Stromal cell of bone marrow (primary cell): ENCODE measurements at regions not wholly inside any gene's neighbourhood (a gene's known extent, or its start where the extent isn't known, plus 50 kb on each side); places are given as distances from the start of the nearest gene placed in this dataset.
A peak's percentile ranks its signal among the peaks of the same experiment; 100 is the strongest.

Experiments used
- DNase-seq: peaks from one replicate; pipeline ENCODE4 v3.0.0-alpha.2; 2012; ENCODE audit warnings: low read depth

DNA sequence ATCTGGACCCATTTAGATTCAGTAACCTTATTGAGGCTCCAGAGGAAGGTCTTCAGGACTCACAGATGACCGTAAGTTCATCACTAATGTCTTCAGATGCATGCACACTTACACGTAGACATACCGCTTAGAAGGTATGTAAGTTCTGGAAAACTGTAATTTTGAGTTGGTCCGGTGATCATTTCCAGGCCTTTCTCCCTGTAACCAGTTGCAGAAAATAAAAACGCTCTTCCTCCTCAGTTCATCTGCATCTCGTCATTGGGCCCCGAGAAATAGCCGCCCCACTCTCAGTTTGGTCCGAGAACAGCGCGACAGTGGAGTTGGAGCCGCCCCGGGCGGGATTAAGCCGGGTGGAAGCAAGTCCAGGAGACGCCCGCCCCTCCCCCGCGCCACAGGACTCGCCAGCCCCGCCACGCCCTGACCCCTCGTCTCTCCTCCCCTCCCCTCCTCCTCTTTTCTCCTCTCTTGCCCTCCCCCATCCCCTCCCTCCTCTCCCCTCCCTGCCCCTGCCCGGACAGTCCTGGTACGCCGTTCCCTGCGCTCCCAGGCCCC, 83.7 kb downstream of the TNFAIP2 start:
- peak; percentile 57 for DNase-seq

DNA sequence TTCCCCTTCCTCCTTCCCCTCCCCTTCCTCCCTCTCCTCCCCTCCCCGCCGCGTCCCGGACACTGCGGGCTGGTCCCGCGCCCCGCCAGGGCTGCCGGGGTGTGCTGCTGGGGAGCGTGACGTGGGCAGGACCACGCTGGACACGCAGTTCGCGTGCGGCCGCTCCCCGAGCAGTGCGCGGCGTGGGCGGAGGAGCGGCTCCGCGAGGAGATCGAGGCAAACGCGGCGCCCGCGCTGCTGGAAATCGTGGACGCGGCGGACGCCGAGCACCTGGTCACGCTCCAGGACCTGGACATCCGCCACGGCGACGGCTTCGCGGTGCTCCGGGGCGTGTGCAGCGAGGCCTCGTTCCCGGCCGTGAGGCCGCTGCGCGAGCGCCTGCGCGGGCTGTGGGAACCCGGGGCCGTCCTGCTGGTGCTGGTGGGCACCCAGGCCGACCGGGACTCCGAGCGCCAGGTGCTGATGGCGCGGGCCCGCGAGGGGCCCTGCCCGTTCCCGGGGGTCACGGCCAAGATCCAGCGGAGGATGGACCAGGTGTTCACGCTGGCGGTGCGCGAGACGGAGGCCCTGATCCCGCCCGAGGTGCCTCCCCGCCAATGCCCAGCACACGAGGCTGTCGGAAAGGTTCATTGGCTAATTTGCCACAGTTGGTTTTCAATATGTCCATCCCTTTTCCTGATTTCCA, 84.3 kb downstream of the TNFAIP2 start:
- DNase-seq = no peak

DNA sequence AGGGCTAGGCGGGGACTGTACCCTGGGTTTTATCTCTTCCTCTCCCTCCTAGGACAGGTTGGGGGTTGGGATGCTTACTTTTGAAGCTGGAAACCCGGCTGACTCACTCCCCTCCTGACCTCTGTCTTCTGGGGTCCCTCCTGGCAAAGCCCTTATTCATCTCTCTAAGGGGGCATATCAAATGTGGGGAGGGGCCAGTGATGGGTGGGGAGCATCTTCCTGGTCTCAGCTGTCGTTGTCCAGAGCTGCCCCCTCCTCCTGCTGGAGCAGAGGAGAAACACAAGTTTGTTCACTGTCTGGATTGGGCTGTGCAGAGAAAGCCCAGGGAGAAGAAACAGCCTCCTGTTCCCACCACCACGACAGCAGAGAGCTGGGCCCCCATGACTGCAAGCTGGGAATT, 85.8 kb downstream of the TNFAIP2 start:
- no peak for DNase-seq

DNA sequence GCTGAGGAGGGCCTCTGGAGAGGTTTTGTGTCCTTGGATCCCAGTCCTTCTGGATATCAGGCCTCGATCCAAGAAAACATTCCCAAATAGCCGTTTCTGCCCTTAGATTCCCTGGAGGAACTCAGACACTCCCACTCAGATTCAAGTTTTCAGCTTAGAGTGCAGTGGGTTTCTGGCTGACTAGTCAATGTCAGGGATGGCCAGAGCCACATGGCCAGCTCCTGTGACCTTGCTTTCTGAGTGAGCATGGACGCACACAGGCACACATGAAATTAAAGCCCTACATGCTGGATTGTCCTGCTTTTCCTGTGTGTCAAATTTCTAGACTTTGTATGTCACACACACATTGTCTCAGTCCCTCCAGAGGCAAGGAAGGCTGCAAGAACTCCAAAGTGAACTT, 86.2 kb downstream of the TNFAIP2 start:
- DNase-seq = no peak

GRCh38 chr14:103213331-103213730, 90.1 kb downstream of the TNFAIP2 start:
- DNase-seq = no peak

GRCh38 chr14:103214461-103214958, 91.2 kb downstream of the TNFAIP2 start:
- DNase-seq = no peak

GRCh38 chr14:103216399-103216798, 93.1 kb downstream of the TNFAIP2 start:
- no peak for DNase-seq

- no peak for DNase-seq
These were observed 93.6 kb downstream of the TNFAIP2 start for GRCh38 chr14:103216857-103217256.

GRCh38 chr14:103217538-103217937, 94.3 kb downstream of the TNFAIP2 start:
- no peak for DNase-seq

DNA sequence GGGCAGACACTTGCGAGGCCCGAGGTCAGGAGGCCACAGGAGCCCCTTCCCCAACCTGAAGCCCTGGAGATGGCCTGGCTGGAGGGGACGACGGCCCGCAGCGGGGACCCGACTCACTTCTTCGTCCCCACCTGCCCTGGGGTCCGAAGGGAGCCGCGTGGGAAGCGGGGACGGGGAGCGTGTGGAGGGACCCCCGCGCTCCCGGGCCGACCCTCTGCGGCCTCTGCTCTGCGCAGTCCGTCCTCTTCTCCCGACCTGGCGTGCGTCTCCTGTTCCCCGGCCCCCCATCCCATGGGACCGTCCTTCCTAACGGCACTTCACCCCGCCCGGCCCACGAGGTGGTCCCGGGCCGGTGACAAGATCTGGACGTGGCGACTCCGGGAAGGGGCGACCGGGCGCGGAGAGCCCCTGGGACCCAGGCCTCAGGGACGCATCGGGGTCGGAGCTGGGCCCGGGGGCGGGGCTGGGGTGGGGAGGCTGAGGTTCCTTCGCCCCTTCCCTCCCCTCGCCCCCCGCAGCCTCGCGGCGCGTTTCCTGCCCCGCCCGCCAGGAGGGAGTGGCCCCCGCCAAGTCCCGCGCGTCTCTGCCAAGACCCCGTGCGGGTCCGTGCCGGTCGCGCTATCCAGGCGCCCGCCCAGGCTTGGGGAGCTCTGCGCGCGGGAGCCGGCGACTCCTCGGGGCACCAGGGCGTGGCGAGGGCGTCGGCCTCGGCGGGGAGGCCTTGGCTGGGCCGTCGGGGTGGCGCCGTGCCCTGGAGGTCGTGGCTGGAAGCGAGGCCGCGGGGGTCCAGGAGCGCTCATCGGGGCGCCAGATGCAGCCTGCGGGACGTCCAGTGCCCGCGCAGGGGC, 97.1 kb downstream of the TNFAIP2 start:
- no peak for DNase-seq

GRCh38 chr14:103220982-103221641, 97.9 kb downstream of the TNFAIP2 start:
- DNase-seq = no peak

DNA sequence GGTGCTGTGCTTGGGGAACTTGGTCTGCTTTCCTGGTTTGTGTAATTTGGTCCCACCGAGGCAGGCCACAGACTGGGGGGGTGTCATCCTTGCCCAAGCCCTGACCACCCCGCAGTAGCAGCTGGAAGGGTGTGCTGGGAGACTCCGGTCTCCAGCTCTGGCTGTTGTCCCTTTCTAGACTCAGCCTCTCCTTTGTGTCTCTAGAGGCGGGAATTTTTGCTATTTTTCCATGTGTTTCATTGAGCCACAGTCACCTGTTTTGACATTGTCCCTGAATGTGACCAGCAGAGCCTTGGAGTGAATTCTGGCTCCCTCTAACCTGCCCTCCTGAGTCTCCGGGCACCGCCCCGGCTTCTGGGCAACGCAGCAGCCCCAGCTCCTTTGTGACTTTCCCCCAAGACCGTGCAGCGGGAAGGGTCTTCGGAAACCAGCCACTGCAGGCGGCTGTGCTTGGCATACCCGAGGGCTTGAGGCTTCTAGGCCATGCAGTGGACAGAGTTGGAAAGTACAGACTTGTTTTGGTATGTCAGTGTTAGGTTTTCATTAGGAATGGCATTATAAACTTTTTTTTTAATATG, 98.6 kb downstream of the TNFAIP2 start:
- DNase-seq = no peak

GRCh38 chr14:103223818-103224352, 100.6 kb downstream of the TNFAIP2 start:
- DNase-seq = no peak

GRCh38 chr14:103225062-103225461, 101.8 kb downstream of the TNFAIP2 start:
- no peak for DNase-seq

GRCh38 chr14:103225476-103225875, 102.2 kb downstream of the TNFAIP2 start:
- no peak for DNase-seq

DNA sequence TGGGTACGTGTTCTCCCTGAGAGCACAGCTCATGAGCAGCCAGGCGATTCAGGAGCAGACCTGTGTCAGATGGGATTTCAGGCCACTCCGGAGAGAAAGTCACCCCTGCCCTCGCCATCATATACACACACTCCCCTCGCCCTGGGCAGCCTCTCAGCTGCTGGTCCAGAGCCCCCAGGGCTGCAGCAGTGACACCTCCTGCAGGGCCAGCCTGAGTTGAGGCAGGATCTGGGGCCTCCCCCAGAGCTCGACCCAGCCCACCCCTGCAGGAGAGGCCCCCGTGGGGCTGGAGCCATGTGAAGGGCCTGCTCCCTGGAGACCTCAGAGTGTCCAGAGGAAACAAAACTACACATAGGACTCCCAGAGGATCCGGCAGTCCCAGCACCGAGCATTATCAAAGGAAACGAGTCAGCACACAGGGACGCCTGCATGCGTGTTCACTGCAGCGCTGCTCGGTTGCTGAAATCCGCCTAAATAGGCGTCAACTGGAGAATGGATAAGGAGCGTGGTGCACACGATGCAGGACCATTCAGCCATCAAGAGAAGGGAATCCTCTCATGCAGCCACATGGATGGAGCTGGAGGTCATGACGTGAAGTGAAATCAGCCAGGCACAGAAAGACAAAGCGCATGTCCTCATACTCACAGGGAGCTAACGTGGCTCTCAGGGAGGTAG, 104.0 kb downstream of the TNFAIP2 start:
- DNase-seq = no peak

DNA sequence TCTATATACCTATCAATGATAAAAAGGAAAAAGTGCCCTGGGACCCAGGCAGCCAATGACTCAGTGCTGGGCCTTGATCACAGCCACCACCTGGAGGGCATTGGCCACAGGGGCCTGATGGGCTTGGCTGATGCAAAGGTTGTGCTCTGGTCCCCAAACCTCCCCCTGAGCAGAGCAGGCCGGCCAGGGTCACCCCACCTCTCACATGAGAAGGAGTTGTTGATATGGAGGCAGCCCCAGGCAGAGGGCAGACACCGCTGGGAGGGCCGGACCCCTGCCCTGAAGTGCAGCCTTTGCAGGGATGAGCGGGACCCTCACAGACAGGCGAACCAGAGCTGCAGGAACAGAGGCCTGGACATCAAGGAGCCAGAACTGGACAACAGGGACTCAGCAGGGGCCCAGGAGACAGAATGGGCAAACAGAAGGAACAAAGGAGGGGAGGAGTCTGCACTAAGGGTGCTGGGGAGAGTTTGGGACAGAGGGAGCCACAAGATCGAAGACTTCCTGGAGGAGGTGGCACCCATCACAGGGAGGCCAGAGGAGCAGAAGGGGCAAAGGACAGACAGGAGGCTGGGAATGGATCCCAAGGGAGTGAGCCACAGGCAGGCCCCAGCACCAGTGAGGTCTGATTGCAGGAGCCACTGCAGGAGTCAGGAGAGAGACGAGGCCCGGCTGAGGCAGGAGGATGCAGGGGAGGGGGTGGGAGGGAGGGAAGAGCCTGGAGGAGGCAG, 105.0 kb downstream of the TNFAIP2 start:
- DNase-seq = no peak

- no peak for DNase-seq
These were observed 105.2 kb upstream of the EIF5 start for GRCh38 chr14:103228866-103229265.

GRCh38 chr14:103230021-103230420, 104.0 kb upstream of the EIF5 start:
- DNase-seq = no peak

GRCh38 chr14:103230658-103231334, 103.2 kb upstream of the EIF5 start:
- no peak for DNase-seq
